GM19238 (cell line): ENCODE measurements at regions not wholly inside any gene's neighbourhood (a gene's known extent, or its start where the extent isn't known, plus 50 kb on each side); places are given as distances from the start of the nearest gene placed in this dataset.

Source experiments
- DNase-seq: peaks from one replicate; pipeline ENCODE4 v3.0.0; 2011; ENCODE audit warnings: low spot score; ENCODE audit not compliant: insufficient read length

DNA sequence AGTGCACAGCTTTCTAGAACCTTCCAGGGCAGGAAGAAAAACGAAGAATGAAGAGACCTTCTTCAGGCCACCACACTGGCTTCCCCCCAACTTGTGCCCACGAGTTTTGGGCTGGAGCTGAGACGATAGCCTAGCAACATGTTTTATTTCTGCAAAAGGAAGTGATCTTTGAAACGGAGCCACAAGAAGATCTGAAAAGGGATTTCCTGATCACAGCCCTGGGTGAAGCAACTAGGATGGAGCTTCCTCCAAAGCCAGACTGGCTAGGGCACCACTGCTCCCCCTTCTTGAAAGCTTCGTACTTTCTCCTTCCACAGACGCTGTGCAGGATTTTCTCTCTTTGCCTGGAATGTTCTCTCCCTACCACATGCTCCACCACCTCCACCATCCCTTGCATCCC is 418.3 kb downstream of the MED13L start:
- no peak for DNase-seq

DNA sequence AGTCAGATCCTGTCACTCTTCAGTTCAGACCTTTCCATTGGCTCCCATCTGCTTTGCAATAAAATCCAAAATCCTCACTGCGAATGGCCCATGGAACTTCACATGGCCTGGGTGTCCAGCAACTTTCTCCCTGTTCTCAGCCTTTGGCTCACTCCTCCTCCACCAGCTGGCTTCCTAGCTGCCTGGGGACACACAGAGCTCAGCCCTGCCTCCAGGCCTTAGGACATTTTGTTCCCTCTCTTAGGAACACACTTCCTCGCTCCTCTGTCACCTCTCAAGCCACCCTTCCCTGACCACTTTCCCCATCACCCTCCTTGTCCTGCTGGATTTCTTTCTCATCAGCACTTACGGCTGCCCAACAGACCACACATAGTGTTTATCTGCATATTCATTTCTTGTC is 419.6 kb downstream of the MED13L start:
- DNase-seq: no peak

DNA sequence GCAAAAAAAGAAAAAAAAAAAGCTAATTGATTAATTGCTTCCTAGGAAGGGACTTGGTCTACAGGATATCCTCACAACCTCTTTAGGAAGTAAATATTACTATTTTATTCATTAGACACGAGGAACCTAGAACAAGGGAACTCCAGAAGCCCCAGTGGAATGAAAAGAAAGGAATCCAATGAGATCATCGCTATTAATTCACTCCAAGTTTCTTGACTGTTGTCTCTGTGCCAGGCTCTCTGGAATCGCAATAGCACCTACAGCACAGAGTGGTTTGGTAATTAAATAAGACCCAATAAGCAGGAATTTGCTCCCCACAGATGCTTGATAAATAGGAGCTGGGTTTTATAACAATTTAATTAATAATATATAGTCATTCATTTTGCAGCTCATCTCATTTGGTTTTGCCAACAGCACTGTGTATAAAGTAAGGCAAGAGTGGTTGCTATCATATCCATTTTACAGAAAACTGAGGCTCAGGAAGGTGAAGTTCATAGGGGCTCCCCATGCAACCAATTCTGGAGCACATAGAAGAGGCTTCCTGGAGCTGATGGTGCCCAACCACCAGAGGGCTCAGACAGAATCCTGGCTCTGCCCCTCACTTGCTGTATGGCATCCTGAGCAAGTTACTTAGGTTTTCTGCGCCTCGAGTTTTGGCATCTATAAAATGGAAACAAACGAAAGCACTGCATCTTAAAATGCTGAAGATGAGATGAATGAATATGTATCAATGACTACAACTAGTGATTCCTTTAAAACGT is 420.2 kb downstream of the MED13L start:
- DNase-seq: no peak

DNA sequence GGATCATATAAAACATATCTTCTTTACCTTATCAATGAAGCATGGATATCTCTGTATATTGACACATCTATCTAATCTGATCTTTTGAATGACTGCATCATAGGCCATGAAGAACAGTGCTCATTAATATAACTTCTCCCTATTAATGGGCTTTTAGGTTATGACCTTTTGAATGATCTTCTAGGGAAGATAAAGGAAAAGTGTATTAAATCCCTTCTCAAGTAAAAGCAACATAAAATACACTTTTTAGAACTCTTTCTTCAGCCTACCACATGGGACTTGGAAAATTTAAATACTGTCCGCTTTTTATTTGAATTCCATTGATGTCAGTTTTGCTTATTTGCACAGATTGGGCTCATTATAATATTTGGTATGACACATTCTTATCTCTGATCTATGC is 425.4 kb downstream of the MED13L start:
- no peak for DNase-seq

DNA sequence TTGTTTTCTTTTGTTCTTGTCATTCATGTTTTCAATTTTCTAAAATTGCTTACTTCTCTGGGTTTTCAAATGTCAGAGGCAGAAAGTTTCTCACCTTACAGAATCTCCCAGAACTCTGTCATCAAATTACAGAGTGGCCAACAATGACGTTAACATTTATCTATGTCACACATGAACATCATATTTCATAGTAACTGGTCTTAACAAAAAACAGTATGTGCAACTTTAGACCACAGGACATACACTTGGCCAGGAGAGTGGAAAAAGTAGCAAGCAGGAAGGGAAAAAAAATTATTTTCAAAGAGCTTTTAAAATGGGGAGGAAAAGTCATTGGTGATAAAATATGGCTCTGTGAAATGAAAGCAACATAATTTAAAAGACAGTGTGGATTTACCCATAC is 426.5 kb downstream of the MED13L start:
- DNase-seq: no peak

DNA sequence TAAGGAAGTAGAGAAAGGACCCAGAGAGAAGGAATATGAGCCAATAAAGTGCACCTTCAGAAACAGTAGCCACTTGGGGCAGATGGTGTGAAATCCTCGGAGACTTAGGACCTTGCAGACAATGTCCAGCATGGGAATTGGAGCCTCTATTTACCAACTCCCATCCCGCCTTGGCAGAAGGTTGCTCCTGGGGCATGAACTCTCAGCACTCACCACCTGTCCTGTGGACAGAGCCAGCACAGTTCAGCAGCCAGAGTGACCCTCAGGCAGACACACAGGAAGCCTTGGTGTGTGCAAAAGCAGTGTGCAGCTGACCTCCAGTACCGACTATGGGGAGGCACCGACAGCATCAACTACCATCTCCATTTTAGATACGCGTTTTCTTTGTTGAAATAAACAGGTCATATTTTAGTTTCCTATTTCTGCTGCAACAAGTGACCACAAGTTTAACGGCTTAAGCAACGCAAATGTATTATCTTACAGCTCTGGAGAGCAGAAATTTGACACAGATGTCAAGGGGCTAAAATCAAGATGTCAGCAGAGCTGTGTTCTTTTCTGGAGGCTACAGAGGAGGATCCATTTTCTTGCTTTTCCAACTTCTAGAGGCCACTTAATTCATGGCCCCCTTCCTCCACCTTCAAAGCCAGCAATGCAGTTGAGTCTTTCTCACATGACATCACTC is 428.1 kb downstream of the MED13L start:
- DNase-seq: no peak

DNA sequence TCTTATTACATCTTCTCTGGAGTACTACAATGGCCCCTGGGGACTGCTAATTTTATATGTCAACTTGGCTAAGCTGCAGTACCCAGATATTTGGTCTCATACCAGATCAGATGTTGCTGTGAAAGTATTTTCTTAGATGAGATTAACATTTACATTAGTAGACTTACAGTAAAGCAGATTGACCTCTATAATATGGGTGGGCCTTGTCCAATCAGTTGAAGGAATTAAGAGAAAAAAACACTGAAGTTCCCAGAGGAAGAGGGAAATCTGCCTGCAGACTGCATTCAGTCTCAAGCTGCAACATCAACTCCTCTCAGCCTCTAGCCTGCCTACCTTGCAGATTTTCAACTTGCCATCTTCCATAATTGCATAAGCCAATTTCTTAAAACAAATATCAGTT is 430.1 kb downstream of the MED13L start:
- DNase-seq: no peak

DNA sequence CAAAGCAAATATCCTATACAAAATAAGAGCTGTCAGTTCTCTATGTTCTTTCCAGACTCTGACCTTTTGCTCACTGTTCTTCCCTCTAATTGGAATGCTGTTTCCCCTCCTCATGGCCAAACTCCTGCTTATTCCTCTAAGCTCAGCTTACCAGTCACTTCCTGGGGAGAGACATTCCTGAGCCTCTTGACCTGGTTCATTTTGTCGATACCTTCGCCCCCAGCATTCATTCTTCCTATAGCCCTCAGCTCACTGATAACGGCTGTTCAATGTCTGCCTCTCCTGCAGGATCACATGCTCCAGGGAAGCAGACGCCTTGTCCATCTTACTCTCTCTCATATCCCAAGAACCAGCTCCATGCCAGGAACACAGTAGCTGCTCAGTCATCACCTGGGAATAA is 431.0 kb downstream of the MED13L start:
- no peak for DNase-seq

DNA sequence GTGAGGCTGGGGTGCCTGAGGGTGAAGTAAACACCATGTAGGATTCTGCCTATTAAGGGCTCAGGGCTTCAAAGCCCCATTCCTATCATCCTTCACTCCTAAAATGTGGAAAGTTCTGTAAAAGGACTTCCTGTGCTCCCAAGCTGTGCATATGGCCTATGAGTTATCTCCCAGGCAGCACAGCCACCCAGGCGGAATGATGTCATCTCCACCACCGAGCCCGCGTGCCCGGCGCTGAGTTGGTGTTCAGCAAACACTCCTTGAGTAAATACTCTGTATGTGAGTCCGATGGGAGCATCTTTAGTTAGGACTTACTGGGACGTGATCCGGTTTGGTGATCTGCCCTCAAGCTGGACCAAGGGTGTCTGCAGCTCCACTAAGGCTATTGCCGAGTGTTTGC is 437.3 kb downstream of the MED13L start:
- no peak for DNase-seq

DNA sequence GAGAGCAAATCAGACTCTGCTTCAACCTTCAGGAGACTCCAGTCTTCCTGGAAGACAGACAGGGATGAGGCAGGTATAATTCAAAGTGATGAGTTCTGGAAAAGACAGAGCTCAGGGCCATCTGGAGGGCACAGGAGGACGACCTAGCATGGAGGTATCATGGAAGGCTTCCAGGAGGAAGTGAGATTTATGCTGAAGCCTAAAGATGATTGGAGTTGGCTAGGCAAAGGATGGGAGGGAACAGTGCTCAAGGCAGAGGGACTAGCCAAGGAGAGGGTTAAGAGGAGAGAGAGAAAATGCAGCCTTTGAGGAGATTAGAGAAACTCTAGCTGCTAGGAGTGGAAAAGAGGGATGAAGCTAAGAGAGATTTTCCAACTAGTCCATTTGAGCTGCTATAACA is 438.5 kb downstream of the MED13L start:
- no peak for DNase-seq

DNA sequence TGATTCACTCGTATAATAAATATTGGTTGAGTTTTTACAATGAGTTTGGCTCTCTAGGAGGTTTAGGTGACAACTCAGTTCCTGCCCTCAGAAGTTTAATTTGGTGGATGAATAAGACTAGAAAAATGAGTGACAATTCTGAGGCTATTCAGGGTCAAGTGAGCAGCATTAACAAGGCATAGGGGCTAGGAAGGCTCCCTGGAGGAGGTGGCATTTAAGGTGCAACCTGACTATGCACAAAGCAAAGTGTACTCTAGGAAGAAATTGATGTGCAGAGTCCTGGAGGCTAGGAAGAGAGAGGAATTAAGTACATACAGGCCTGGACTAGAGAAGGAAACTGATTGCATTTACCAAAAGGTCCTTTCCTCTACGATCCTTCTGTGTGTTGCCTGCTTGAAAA is 440.3 kb downstream of the MED13L start:
- no peak for DNase-seq

DNA sequence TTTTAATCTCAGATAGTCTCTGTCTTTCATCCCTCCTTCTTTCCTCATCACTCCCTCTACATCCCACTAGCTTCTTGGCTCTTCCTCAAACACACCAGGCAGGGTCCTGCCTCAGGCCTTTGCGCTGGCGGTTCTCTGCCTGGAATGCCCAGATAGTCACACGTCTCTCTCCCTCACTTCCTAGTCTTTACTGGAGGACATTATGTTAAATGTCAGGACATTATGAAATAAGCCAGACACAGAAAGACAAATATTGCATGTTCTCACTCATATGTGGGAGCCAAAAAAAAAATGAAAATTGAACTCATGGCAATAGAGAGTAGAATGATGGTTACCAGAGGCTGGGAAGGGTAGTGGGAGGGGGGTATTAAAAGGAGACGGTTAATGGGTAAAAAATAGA is 442.0 kb downstream of the MED13L start:
- DNase-seq: no peak

DNA sequence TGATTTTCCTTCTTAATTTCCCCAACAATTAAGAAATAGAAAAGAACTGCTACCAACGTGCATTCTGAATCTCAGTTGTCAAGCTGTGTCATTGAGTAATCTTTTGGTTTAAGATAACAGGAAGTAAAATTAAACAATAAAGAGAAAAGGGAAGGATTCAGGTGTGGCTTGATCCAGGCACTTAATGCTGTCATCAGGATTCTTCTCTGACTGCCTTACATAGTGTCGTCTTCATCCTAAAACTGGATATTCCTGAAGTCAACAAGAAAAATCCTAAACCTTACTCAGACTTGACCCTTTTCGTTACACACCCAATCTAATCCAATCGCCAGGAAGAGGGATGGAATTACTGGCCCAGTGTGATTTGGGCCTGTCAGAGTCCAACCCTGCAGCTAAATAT is 443.8 kb downstream of the MED13L start:
- DNase-seq: no peak

DNA sequence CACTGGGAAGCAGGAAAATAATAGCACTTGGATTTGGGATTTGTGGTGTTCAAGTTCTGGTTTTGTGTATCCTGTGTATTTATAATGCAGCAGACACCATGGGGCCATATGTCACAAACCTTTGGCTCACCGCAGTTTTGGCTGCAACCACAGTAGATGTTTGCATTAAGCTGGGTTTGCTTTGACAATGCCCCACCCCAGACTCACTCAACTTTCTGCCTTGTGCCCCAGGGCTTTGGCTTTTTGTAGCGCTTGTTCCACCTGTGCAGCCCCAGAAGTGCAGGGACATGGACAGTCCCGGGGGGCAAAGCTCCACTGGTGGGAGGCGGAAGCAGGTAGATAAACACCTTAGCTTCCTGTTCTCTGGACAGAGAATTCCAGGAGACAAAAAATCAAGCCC is 446.9 kb downstream of the MED13L start:
- DNase-seq: no peak

DNA sequence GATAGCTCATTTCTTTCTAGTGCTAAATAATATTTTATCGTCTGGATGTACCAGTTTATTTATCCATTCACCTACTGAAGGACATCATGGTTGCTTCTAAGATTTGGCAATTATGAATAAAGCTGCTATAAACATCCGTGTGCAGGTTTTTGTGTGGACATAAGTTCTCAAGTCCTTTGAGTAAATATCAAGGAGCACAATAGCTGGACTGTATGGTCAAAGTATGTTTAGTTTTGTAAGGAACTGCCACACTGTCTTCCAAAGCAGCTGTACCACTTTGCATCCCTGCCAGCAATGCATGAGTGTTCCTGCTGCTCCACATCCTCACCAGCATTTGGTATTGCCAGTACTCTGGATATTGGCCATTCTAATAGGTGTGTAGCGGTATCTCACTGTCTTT is 447.4 kb downstream of the MED13L start:
- no peak for DNase-seq

DNA sequence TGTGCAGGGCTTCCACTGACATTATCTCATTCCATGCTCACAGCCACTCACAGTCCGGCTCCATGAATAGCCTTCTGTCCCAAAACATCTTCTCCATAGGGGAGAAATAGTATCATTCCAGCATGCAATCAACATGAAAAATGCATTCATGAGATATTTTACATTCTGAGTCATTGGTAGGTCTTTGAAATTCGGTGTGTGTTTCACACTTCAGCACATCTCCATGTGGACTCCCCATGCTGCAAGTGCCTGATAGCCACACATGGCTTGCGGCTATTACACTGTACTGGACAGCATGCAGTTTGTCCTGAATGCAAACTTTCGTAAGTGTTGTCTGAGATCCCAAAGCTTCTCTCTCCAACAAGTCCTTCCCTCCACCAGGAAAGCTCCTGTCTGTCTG is 449.3 kb downstream of the MED13L start:
- no peak for DNase-seq

DNA sequence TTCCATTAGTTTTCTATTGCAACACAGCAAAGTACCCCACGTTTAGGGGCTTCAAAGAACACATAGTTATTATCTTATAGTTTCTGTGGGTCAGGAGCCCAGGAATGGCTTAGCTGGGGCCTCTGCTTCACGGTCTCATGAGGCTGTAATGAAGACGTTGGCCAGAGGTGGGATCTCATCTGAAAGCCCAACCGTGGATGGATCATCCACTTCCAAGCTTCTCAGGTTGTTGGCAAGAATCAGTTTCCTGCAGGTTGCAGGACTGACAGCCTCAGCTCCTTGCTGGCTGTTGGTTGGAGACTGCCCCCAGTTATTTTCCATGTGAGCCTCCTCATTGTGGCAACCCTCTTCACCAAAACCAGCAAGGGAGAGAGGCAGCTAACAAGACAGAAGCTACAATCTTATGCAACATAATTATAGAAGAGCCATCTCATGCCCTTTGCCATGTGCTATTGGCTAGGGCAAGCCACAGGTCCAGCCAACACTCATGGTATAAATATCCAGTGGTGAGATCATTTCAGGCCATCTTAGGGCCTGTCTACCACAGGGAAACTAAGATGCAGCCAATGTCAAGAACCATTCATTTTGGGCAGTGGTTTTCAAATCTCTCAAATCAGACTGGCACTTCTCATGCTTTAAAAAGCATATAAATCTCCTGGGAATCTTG is 452.4 kb downstream of the MED13L start:
- DNase-seq: no peak

DNA sequence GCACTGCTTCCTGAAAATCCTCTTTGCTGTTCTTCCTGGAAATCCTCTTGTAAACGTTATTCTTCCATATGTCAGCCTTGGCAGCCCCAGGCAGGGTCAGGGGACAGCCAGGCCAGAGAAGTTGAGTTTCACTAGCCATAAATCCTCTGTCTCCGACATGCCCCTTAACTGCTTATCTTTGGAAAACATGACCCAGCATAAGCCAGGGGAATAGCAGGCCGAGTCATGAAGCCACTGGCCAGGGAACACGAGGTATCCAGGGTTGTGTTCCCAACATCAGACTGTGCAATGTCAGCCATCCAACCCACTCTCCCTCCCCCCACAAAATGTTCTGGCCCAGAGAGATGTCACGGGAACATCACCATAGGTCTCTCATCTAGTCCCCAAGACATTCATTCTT is 453.9 kb downstream of the MED13L start:
- DNase-seq: no peak

DNA sequence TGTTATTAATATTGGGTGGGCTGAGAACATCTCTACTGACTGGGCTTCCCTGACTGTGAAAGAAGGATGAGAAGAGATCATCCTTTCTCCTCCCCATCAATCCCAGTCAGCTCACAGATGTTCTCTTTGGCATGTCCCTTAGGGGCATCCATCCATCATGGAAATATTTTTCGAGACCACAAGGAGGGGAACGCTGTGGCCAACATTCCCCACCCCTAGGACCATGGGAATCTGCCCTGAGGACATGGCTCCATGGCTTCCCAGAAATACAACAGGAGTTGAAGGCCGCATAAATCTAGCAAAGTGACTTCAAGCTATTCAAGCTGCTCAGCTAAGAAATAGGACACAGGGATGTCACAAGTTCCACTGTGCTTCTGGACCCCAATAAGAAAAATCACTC is 456.8 kb downstream of the MED13L start:
- no peak for DNase-seq

DNA sequence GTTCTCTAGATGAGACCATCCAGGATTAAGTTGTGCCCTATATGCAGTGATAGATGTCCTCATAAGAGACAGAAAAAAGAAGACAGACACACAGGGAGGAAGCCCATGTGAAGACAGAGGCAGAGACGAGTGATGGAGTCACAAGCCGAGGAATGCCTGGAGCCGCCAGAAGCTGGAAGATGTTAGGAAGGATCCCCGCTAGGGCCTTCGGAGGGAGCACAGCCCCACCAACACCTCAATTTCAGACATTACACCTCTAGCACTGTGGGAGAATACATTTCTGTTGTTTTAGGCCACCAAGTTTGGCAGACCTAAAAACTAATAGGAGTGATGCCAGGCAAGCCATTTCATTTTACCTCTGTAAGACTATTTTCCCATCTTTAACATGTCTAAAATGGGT is 458.5 kb downstream of the MED13L start:
- DNase-seq: no peak

DNA sequence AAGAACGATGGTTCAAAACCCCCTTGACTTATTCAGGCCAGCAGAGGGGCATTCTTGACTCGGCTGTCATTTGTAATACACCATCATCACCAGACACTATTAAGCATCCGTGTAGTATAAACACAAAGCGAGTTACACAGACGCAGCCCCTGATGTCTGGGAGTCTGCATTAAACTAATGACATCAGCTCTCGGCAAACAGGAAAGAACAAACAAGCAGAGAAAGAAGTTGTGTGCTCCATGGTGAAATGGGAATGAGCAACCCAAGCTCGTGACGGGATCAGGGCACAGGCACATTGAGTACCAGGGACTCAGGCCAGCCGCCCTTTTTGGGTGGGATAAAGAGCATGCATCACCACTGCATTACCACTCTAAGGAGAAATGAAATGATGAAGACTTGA is 460.1 kb downstream of the MED13L start:
- DNase-seq: no peak

DNA sequence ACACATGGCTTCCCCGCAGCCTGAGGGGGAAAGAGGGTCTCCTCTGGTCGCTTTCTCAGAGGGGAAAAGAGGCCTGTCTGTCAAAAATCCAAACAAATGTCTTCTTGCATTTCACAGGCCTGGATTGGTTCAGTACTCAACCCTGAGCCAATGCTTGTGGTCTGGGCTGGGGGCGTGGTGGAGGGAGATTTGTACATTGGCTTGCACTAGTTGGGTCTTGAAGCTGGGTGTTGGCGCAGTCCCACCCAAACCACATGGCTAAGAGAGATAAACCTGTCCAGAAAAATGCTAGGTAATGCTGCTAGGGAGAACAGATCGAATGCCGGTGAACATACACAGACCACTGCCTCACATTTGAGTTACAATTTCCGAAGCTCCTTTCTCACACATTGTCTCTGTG is 461.6 kb downstream of the MED13L start:
- no peak for DNase-seq

DNA sequence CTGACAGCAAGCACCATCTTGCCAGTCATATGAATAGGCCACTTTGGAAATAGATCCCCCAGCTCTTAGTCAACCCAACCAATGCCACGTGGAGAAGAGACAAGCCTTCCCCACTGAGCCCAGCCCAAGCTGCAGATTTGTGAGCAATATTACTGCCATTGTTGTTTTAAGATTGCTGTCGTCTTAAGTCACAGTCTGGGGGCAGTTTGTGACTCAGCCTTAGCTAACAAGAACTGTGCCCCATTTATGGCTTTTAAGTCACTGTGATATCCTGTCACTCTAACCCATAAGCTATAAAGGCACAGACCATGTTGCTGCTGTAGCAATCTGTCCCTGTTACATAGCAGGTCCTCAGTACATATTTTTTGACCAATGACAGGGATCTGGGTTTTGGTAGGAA is 464.2 kb downstream of the MED13L start:
- DNase-seq: no peak
